ENCODE measurements at regions not wholly inside any gene's neighbourhood (a gene's known extent, or its start where the extent isn't known, plus 50 kb on each side); places are given as distances from the start of the nearest gene placed in this dataset.

- DNase-seq (ENCODE audit: low spot score) = no peak
These were observed 78.3 kb downstream of the RAMP3 start for GRCh38 chr7:45235905-45236304.

GRCh38 chr7:45236666-45237065, 79.1 kb downstream of the RAMP3 start:
- peak; percentile 41 for DNase-seq (ENCODE audit: low spot score)

GRCh38 chr7:45237788-45238461, 80.3 kb downstream of the RAMP3 start:
- no peak for DNase-seq (ENCODE audit: low spot score)

GRCh38 chr7:45238806-45239205, 81.2 kb downstream of the RAMP3 start:
- DNase-seq (ENCODE audit: low spot score) = no peak

GRCh38 chr7:45239486-45239885, 81.9 kb downstream of the RAMP3 start:
- peak; percentile 96 for DNase-seq (ENCODE audit: low spot score)

- no peak for DNase-seq (ENCODE audit: low spot score)
These were observed 82.7 kb downstream of the RAMP3 start for GRCh38 chr7:45240273-45240771.

GRCh38 chr7:45240926-45241325, 83.3 kb downstream of the RAMP3 start:
- no peak for DNase-seq (ENCODE audit: low spot score)

- no peak for DNase-seq (ENCODE audit: low spot score)
These were observed 83.9 kb downstream of the RAMP3 start for GRCh38 chr7:45241339-45242109.

- DNase-seq (ENCODE audit: low spot score) = no peak
These were observed 84.7 kb downstream of the RAMP3 start for GRCh38 chr7:45242261-45242660.

GRCh38 chr7:45242698-45243097, 85.1 kb downstream of the RAMP3 start:
- no peak for DNase-seq (ENCODE audit: low spot score)

- no peak for DNase-seq (ENCODE audit: low spot score)
These were observed 87.4 kb downstream of the RAMP3 start for GRCh38 chr7:45244981-45245380.

- no peak for DNase-seq (ENCODE audit: low spot score)
These were observed 88.7 kb downstream of the RAMP3 start for GRCh38 chr7:45246339-45246738.

- DNase-seq (ENCODE audit: low spot score) = no peak
These were observed 94.7 kb downstream of the RAMP3 start for GRCh38 chr7:45252248-45252647.

GRCh38 chr7:45252857-45253256, 95.3 kb downstream of the RAMP3 start:
- DNase-seq (ENCODE audit: low spot score) = no peak

- DNase-seq (ENCODE audit: low spot score) = peak; percentile 27
These were observed 95.8 kb downstream of the RAMP3 start for GRCh38 chr7:45253368-45253767.

- DNase-seq (ENCODE audit: low spot score) = no peak
These were observed 97.6 kb downstream of the RAMP3 start for GRCh38 chr7:45255187-45255586.

GRCh38 chr7:45256309-45256708, 98.7 kb downstream of the RAMP3 start:
- no peak for DNase-seq (ENCODE audit: low spot score)

- no peak for DNase-seq (ENCODE audit: low spot score)
These were observed 99.2 kb downstream of the RAMP3 start for GRCh38 chr7:45256775-45257174.

GRCh38 chr7:45257284-45257683, 99.7 kb downstream of the RAMP3 start:
- DNase-seq (ENCODE audit: low spot score) = no peak

GRCh38 chr7:45258533-45259226, 101.1 kb downstream of the RAMP3 start:
- DNase-seq (ENCODE audit: low spot score) = no peak

- DNase-seq (ENCODE audit: low spot score) = no peak
These were observed 101.6 kb downstream of the RAMP3 start for GRCh38 chr7:45259227-45259596.

GRCh38 chr7:45259966-45260646, 102.5 kb downstream of the RAMP3 start:
- DNase-seq (ENCODE audit: low spot score) = peak; percentile 61
